ENCODE measurements at regions not wholly inside any gene's neighbourhood (a gene's known extent, or its start where the extent isn't known, plus 50 kb on each side); places are given as distances from the start of the nearest gene placed in this dataset.

GRCh38 chr7:152511736-152512135 lies 75.9 kb upstream of the KMT2C start:
- TF ChIP-seq CTCF (IDR thresholded peaks at IDR 0.05; ENCODE audit: unreplicated experiment): no peak
- Mint-ChIP-seq H3K4me1 (ENCODE audit: low read depth) (no peaks in the 10 kb centered on the region), H3K36me3 (ENCODE audit: insufficient read depth) (no peaks in the 10 kb centered on the region)

GRCh38 chr7:152508701-152509100 lies 72.9 kb upstream of the KMT2C start:
- Mint-ChIP-seq H3K4me3 (ENCODE audit: low read depth) (no peak overlapping the region), H3K36me3 (ENCODE audit: insufficient read depth) (no peaks in the 10 kb centered on the region), H3K4me1 (ENCODE audit: low read depth) (peaks cover 3% of the 10 kb centered on the region), H3K9me3 (ENCODE audit: low read depth) (no peaks in the 10 kb centered on the region), H3K27me3 (no peaks in the 10 kb centered on the region), H3K27ac (no peak overlapping the region)
- DNase-seq (ENCODE audit: low spot score, unreplicated experiment): no peak
- TF ChIP-seq CTCF (IDR thresholded peaks at IDR 0.05; ENCODE audit: unreplicated experiment): no peak

More at GRCh38 chr7:152511736-152512135, 75.9 kb upstream of the KMT2C start:
- no peak for DNase-seq (ENCODE audit: low spot score, unreplicated experiment)
- H3K27ac Mint-ChIP-seq: no peak overlapping the region
- H3K27me3 Mint-ChIP-seq: no peaks in the 10 kb centered on the region
- no peak overlapping the region for H3K4me3 Mint-ChIP-seq (ENCODE audit: low read depth)
- H3K9me3 Mint-ChIP-seq (ENCODE audit: low read depth): no peaks in the 10 kb centered on the region

GRCh38 chr7:152505606-152506005 lies 69.8 kb upstream of the KMT2C start:
- no peaks in the 10 kb centered on the region for H3K27me3 Mint-ChIP-seq
- no peak overlapping the region for H3K27ac Mint-ChIP-seq

GRCh38 chr7:152504816-152505215 lies 69.0 kb upstream of the KMT2C start:
- no peak for DNase-seq (ENCODE audit: low spot score, unreplicated experiment)
- no peaks in the 10 kb centered on the region for H3K9me3 Mint-ChIP-seq (ENCODE audit: low read depth)
- peaks cover 3% of the 10 kb centered on the region for H3K4me1 Mint-ChIP-seq (ENCODE audit: low read depth)
- no peaks in the 10 kb centered on the region for H3K36me3 Mint-ChIP-seq (ENCODE audit: insufficient read depth)
- H3K27me3 Mint-ChIP-seq: no peaks in the 10 kb centered on the region
- no peak overlapping the region for H3K4me3 Mint-ChIP-seq (ENCODE audit: low read depth)
- TF ChIP-seq CTCF (IDR thresholded peaks at IDR 0.05; ENCODE audit: unreplicated experiment): no peak
- H3K27ac Mint-ChIP-seq: peak overlapping the region; percentile 77

More at GRCh38 chr7:152505606-152506005, 69.8 kb upstream of the KMT2C start:
- TF ChIP-seq CTCF (IDR thresholded peaks at IDR 0.05; ENCODE audit: unreplicated experiment): no peak
- Mint-ChIP-seq H3K4me3 (ENCODE audit: low read depth) (no peak overlapping the region), H3K36me3 (ENCODE audit: insufficient read depth) (no peaks in the 10 kb centered on the region), H3K9me3 (ENCODE audit: low read depth) (no peaks in the 10 kb centered on the region), H3K4me1 (ENCODE audit: low read depth) (peaks cover 3% of the 10 kb centered on the region)
- DNase-seq (ENCODE audit: low spot score, unreplicated experiment): no peak

GRCh38 chr7:152504367-152504766 lies 68.6 kb upstream of the KMT2C start:
- no peak for TF ChIP-seq CTCF (IDR thresholded peaks at IDR 0.05; ENCODE audit: unreplicated experiment)
- H3K4me1 Mint-ChIP-seq (ENCODE audit: low read depth): peaks cover 3% of the 10 kb centered on the region
- H3K9me3 Mint-ChIP-seq (ENCODE audit: low read depth): no peaks in the 10 kb centered on the region
- peak overlapping the region; percentile 77 for H3K27ac Mint-ChIP-seq
- H3K36me3 Mint-ChIP-seq (ENCODE audit: insufficient read depth): no peaks in the 10 kb centered on the region
- DNase-seq (ENCODE audit: low spot score, unreplicated experiment): no peak
- no peaks in the 10 kb centered on the region for H3K27me3 Mint-ChIP-seq
- no peak overlapping the region for H3K4me3 Mint-ChIP-seq (ENCODE audit: low read depth)

All from progenitor cell of endocrine pancreas (in vitro differentiated cells).